ENCODE measurements at regions not wholly inside any gene's neighbourhood (a gene's known extent, or its start where the extent isn't known, plus 50 kb on each side); places are given as distances from the start of the nearest gene placed in this dataset.

DNA sequence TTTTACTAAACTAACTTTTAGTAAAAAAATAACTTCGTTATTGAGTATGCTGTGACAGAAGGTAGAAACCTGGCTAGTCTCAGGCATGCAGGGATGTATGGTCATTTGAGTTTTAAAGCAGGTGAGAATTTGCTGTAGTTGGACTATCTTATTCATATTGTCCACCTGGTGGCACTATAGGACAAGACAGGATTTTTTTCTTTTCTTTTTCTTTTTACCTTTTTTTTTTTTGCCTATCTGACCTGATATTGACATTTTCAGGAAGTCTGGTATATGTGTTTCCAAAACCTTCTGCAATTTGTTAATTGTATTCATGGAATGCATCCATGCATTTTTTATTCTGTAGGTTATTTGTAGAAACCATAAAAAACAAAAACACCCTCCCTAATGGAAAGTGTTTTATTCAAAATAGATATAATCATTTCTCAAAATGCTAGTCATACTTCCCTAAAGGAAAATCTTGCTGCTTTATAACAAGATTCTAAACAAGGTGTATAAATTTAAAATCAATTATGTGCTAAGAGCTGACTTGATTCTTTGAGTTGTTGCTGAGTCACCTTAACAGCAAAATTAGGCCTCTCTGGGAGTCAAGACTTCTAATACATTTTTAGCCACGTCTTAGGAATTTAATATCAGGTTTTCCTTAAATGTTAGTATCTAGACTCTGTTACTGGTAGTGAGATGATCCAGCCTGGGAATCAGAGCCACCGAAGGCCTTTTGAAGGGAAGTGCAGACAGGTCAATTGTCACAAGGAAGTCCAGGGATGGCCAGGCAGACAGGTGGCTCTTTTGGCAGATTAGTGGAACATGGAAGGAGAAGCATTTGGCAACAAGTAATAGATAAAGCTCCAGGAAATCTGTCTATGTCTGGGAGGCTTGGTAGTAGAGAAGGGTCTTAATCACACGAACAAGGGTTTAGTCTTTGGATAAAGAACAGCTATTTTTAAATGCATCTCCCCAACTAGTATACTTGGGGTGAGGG is 201.3 kb upstream of the GNPDA2 start:
- no peak for DNase-seq

DNA sequence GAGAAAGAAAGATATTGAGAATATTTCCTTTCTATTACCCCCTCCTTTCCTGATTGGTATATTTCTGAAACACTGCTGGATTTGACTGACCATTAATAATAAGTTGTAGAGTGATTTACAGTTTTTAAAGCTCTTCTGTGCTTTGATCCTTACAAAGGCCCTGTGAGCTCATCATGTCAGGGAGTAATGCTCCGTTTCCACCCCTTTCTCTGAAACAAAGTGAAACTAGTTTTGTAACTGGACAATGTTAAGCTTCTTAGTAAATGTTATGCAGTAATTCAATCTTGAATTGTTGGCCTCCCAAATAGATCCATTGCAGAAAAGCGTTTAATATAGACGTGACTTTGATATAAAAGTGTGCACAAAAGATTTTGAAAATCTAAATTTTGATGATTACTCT is 190.1 kb upstream of the GNPDA2 start:
- no peak for DNase-seq

DNA sequence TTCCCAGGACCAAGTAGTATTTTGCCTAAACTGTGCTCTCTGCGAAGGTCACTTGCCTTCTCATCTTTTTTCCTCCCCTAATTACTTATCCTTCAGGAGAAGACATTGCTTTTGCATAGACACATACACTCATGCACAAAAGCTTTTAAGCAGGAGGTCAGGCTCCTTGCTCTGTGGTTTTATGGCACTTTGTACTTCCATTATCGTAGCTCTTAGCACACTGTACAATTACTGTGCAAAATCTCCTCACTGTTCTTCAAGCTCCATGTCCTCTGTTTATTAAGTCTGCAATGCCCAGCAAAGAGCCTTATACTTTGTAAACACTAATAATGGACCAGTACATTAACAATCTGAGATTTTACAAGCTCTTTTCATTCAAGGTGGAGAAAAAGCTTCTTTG is 188.4 kb upstream of the GNPDA2 start:
- DNase-seq = no peak

DNA sequence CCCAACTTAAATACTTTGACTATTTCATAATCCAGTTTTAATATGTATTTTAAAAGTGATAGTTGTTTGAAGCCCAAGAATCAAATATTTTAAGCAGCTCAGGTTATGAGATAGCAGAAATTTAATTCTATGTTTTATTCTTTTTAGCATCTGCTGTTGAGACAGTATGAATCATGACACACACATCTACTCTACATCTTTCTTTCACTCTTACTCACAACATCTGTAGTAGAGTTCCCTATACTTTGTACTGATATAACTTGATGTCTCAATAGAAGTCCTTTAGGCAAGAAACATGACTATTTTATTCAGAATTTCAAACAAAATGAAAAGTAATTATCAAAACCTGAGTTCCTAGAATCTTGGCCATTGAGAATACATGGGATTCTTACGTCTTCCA is 187.9 kb upstream of the GNPDA2 start:
- no peak for DNase-seq

DNA sequence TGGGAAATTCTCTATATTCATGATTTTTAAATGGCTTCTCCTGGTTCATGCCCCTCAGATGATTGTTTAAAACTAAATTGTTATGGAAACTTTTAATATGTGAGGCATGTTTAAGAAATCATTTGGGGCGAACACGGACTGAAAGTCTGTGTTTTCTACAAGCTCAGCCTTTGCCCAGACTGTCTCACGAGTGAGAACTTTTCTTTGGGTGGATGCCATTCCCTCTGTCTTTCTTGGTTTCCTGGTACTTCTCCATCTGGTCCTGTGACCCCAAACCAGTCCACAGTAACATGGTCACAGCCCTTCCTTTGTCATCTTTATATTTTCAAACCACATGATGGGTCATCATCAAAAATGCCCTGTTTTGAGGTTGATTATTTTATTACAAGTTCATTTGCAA is 186.6 kb upstream of the GNPDA2 start:
- DNase-seq = no peak

DNA sequence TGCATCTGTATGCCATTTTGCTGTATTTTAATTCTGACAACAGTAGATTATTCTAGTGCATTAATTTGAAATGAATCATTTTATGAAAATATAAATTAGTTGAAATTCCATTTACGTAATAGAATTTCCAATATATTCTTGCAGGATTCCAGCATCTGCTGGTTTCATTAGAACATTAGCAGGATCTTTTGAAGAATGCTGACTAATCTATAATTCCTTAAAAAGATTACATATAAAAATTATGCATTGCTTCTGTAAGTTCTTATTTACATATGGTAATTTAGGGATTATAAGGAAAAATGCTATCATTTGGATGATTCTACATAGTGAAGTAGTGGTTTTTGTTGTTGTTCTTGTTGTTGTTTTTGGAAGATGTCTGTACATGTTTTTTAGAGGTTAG is 182.2 kb upstream of the GNPDA2 start:
- no peak for DNase-seq

DNA sequence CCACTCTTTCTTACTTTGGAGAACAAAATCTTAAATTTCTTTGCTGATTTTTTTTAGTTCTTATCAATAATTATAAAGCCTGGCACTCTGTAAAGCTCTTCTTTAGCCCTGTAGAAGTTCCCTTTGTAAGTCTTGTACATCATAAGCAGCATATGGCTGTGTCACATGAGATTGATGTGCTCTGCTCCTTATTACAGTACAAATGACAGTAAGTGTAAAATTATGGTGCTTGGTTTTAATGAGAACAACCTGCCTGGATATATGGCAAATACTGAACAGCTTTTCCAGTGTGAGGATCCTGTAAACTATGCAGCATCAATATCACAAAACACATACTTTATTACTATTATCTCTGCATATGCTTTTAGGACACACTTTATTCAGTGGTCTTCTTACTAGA is 145.9 kb upstream of the GNPDA2 start:
- DNase-seq = no peak

DNA sequence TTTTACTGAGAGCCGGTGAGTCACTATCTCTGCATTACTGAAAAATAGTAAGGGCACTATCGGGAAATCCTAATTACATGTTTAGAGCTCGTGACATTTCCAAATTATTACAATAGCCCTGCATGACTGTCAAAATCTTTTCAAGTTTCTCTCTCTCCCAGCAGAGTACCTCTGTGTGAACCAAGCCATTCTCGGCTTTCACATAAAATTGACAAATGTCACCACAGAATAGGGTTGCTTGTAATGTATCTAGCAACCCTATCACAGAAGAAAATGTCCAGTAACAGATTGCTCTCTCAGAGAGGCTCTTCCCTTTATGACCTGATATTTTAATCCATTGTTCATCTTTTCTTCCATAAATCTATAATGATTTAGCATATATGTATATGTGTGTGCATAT is 144.8 kb upstream of the GNPDA2 start:
- no peak for DNase-seq

DNA sequence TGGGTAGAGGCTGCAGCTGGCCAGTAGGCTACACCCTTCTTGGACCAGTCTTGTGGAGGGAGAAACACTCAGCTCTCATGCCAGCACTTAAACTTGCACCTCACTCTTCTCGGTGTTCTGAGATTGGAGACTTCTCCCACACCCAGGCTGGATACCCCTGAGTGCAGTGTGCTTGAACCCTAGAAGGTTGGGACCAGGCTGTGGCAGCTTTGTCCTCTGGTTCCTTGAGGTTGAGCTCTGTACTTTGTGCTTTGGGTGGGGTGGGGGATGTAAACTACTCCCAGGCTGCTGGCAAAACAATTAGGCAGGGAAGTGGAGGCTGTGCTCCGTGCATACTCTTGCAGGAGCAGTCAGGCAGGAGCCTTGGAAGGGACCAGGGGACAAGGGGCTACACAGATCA is 143.6 kb upstream of the GNPDA2 start:
- DNase-seq = no peak

DNA sequence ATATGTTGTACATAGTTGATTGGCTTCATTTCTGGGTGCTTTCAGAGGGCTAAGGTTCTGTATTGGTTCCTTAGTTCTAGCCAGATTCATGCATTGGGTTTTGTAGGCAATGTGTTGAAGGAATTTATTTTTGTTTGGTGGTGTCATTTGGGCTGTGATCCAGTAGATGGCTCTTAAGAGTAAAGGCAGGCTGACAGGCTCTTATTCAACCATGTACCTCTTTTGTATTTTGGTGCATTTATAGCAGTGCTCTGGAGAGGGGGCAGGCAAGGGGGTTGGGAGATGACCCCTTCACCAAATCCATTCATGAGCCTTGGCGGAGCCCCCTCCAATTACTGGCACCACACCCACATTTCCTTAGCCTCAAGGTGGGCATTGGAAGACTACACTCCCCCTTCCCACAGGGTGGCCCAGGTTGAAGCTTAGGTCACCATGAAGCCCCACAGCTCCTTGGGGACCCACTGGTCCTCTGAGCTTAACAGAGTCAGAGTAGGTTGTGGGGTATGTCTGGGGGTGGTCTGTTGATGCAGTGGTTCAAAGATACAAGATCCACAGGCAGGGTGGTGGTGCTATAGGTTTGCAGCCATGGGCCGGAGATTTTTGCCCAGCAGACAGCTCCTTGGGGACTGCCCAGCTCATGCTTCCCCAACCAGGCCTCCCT is 143.0 kb upstream of the GNPDA2 start:
- no peak for DNase-seq

DNA sequence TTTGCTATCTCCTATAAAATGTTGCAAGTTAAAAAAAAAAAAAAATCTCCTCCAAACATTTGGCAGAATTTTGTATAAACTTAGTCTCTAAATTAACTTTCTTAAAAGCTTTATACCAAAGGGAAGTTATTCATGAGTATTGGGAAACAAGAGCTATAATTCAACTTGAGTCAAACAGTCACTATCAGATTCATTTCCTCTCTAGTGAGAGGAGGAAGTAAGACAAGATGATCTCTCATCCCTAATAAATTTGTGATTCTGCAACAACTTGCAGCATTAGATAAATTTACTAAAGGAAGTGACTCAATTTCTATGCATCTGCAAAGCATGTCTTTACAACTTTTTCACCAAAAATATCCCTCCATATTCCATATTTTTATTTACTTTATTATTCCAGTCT is 135.4 kb upstream of the GNPDA2 start:
- DNase-seq = no peak

DNA sequence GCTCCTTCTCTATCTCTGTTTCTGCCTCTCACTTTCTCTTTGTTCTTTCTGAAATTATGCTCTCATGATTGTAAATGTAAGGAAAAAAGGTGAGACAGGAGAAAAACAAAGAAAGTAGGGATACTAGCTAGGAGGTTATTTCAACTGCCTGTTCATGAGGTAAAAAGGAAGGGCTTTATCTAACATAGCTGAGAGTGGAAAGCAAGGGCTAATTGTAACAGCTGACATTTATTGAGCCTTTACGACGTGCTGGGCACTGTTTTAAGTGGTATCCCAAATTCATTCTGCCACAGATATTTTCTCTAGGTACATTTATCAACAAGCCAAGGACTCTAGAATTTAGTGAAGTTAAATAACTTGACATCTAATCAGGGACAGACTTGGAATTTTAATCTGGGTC is 133.1 kb upstream of the GNPDA2 start:
- DNase-seq = no peak

DNA sequence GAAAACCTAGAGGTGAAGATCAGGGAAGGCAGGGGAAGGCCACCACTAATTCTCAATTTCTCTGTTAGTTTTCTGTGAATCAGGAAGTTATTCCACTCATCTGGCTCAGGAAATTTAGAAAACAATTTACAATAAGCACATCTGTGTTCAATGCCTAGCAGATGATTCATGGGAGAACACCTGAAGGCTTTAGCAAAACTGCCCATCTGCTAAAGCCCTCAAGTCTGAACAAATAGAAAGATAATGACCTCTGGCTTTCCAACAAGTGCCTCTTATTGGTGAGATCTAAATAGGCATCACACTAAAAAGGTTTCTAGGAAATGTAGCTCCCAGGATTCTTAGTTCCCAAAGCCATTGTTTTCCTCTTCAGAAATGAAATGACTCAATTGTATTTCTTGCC is 122.1 kb upstream of the GNPDA2 start:
- no peak for DNase-seq

DNA sequence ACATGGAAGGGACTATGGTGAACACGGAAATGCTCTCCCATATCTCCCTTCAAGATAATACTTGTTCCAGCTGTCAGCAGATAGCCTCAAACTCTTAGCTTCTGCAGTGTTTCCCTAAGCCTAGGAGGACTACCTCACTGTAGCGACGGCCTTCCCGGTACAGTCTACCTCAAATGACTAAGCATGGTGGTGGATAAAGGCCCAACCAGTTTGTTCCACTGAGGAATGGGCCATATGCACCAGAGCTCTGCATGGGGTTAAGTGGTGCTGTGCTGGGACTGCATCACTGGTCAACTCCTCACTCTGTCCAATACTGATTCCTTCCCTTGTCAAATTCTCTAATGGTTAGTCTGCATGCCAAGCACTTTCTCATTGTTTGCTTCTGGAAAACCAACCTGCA is 119.6 kb upstream of the GNPDA2 start:
- no peak for DNase-seq

DNA sequence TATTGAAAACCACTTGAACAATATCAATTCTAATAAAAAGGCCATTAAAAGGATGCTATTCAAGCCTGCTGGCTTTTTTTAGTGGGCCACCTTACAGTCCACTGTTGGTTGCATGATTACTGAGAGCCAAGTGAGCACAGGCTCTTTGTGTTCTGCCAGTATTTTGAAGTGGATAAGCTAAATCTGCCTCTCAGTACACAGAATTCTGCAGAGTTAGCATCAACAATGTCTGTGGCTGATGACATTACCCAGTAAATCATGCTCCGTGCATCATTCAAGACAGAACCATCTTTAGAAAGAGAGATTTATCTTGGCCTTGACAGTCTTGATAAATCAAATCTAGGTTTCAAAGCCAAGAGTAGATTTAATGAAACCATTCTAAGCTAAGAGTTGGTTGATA is 119.0 kb upstream of the GNPDA2 start:
- DNase-seq = no peak

DNA sequence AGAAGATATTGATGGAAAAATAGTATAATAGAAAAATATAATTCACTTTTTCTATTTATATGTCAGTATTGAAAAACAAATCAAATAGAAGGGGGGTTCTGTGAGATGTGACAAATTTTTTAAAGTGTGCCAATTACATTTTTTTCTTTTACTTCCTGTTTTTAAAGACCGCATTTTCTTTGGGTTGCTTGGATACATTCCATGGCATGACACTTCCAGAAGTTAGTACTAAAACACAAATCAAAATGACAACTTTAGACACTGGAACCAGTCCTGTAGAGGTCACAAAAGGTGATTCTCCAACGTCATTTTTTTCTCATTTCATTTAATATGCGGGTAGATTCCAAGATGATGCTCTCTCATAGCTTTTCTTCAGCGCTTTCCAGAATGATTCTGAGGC is 116.2 kb upstream of the GNPDA2 start:
- DNase-seq = no peak

DNA sequence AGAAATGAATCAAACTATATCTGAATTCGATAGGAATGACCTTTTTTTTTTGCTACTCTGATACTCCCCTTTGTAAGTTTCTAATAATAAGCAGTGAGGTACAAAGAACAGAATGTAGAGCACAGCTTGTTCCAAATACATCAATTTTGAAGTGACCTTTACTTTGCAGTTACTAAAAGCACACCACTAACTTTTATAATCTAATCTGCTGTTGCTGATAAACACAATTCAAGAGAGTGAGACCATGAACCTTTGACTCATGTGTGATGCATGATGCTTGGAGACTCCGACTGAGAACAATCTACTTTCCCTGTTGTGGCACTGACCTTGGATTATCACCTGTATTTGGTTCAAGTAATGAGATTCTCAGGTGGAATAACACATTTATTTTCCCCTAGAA is 91.6 kb upstream of the GNPDA2 start:
- no peak for DNase-seq

DNA sequence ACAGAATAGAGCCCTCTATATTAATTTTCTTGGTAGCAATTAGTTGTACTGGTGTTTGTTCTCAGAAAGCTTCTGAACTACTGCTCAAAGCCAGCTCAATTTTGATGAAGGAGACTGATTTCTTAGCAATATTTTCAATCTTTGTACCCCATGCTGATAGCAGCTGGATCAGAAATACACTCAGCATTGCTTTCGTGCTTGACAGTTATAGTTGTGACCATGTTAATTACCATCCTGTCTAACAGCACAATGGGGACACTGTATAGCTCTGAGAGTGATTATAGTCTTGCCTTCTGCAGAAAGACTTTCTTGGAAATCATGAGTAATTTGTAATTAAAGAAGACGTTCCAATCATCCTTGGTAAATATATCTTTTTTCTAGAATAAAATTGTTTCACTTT is 79.7 kb upstream of the GNPDA2 start:
- peak; percentile 38 for DNase-seq

DNA sequence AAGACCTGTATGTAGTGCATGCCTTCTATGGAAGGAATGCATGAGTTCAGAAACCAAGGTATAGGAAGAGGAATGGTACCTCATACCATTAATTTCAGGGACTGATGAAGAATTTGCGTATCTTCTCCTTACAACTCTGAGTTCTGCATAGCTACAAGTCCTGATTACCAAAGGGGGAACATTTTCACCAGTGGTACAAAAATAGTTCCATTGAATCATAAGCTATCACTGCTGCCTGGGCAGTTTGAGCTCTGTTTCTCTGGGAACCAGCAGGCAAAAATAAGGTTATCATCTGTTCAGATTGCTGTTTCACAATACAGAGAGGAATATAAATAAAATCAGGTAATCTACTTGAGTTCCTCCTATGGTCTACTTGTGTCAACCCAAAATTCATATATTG is 77.9 kb upstream of the GNPDA2 start:
- no peak for DNase-seq

DNA sequence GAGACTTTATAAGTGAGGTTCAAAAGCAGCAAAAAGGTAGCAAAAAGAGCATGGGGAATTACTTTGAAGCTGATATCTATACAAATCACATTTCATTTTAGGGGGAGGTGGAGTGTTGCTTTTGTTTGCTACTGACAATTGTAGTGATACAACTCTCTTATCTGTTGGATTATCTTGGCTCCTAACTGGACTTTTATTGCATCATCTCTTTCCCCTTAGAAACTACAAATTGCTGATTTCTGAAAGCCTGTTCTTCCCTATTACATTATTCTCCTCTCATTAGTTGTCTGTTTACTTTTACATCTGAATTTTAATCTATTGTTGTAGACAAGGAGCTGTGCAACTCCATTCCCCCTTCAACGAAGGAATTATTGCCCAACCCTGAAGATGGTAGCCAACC is 75.0 kb upstream of the GNPDA2 start:
- no peak for DNase-seq

DNA sequence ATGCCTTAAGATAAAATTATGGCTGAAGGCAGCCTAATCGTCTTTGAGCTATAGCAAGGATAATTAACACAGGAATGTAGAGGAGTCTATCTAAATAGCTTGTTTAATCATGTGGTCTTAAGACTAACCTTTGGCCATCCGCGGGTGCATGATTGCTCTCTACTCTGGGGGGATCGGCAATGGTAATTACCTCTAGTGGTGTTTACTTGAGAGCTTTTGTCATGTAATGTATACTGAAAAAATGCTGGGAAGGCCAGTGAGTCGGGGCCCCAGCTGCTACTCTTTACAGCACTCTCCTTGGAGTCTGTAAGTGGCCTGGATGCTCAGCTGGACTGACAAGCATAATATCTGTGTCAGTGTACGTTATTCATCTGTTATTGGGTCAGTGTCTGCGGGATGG is 65.5 kb upstream of the GNPDA2 start:
- DNase-seq = no peak

DNA sequence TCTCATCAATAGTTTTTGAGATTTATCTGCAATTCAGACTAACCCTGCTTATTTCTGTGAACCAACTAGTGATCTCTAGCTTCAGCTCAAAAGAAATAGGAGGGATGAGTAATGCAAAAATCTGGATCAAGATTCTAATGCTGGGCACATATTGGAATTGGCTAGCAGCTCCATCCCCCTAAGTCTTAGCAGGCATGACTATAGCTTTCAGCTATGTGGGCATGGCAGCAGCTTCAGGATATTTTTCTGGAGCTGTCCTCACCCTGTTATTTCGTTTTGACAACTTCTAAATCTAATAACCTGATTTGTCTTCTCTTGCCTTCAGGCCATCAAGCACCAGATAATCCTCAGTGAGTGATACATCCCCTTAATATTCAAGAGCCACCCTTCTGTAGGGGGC is 50.8 kb upstream of the GNPDA2 start:
- no peak for DNase-seq

Data from retina (tissue), 1 donor.